SK-N-SH treated with all-trans-retinoic acid at 6 μM for 48 hours (cell line): ENCODE measurements at regions not wholly inside any gene's neighbourhood (a gene's known extent, or its start where the extent isn't known, plus 50 kb on each side); places are given as distances from the start of the nearest gene placed in this dataset.

Experiments
- ATAC-seq: fragments of 200-7000 bp; cut with Tn5 transposase; 3 replicates; pipeline ENCODE4 v1.9.1; 2020; ENCODE audit warnings: mild to moderate bottlenecking, moderate library complexity
- ARNTL ChIP-seq: fragments of 450-650 bp; formaldehyde crosslinking; IDR thresholded peaks from 2 replicates; pipeline ENCODE4 v1.5.0; 2020; ENCODE audit warnings: low read depth, mild to moderate bottlenecking, moderate library complexity, borderline replicate concordance
- BACH2 ChIP-seq: fragments of 250-450 bp; sonication (Bioruptor Pico); IDR thresholded peaks from 2 replicates; pipeline ENCODE4 v1.9.0; 2021; ENCODE audit warnings: mild to moderate bottlenecking, borderline replicate concordance
- CSDC2 ChIP-seq: fragments of 250-450 bp; sonication (Bioruptor Pico); IDR thresholded peaks from 2 replicates; pipeline ENCODE4 v1.5.0; 2020; ENCODE audit warnings: mild to moderate bottlenecking, moderate library complexity
- ESRRG ChIP-seq: fragments of 250-450 bp; sonication (Bioruptor Pico); IDR thresholded peaks from 2 replicates; pipeline ENCODE4 v1.6.1; 2021; ENCODE audit warnings: mild to moderate bottlenecking
- GLIS3 ChIP-seq: fragments of 250-450 bp; sonication (Bioruptor Pico); IDR thresholded peaks from 2 replicates; pipeline ENCODE4 v1.5.0; 2020; ENCODE audit warnings: mild to moderate bottlenecking, moderate library complexity
- ISL1 ChIP-seq: fragments of 250-450 bp; sonication (Bioruptor Pico); IDR thresholded peaks from 2 replicates; pipeline ENCODE4 v2.1.2; 2022; ENCODE audit warnings: mild to moderate bottlenecking, moderate library complexity
- OSR1 ChIP-seq: fragments of 250-450 bp; sonication (Bioruptor Pico); IDR thresholded peaks from 2 replicates; pipeline ENCODE4 v1.8.0; 2022; ENCODE audit warnings: moderate library complexity, mild to moderate bottlenecking, inconsistent platforms
- POU6F1 ChIP-seq: fragments of 250-450 bp; sonication (Bioruptor Pico); IDR thresholded peaks from 2 replicates; pipeline ENCODE4 v1.8.0; 2021; ENCODE audit warnings: low read depth, mild to moderate bottlenecking, moderate library complexity, borderline replicate concordance
- PPARA ChIP-seq: fragments of 250-450 bp; sonication (Bioruptor Pico); IDR thresholded peaks from 2 replicates; pipeline ENCODE4 v1.5.0; 2020; ENCODE audit warnings: mild to moderate bottlenecking, borderline replicate concordance
- RARB ChIP-seq: fragments of 250-450 bp; sonication (Bioruptor Pico); IDR thresholded peaks from 2 replicates; pipeline ENCODE4 v1.8.0; 2021; ENCODE audit warnings: mild to moderate bottlenecking, moderate library complexity
- SNAI2 ChIP-seq: fragments of 250-450 bp; sonication (Bioruptor Pico); IDR thresholded peaks from 2 replicates; pipeline ENCODE4 v1.5.0; 2020; ENCODE audit warnings: mild to moderate bottlenecking, moderate library complexity
- TOX ChIP-seq: fragments of 250-450 bp; sonication (Bioruptor Pico); IDR thresholded peaks from 2 replicates; pipeline ENCODE4 v1.8.0; 2021; ENCODE audit warnings: mild to moderate bottlenecking, moderate library complexity, borderline replicate concordance
- TSHZ2 ChIP-seq: fragments of 250-450 bp; sonication (Bioruptor Pico); IDR thresholded peaks from 2 replicates; pipeline ENCODE4 v1.5.0; 2020; ENCODE audit warnings: mild to moderate bottlenecking, moderate library complexity
- ZC3H10 ChIP-seq: fragments of 250-450 bp; sonication (Bioruptor Pico); IDR thresholded peaks from 2 replicates; pipeline ENCODE4 v1.5.1; 2021; ENCODE audit warnings: mild to moderate bottlenecking, moderate library complexity
- ZFP3 ChIP-seq: fragments of 250-450 bp; sonication (Bioruptor Pico); IDR thresholded peaks from 2 replicates; pipeline ENCODE4 v1.5.0; 2020; ENCODE audit warnings: mild to moderate bottlenecking, moderate library complexity
- ZFP30 ChIP-seq: fragments of 450-650 bp; formaldehyde crosslinking; IDR thresholded peaks from 2 replicates; pipeline ENCODE4 v1.5.0; 2022; ENCODE audit warnings: mild to moderate bottlenecking, moderate library complexity
- ZNF565 ChIP-seq: fragments of 450-650 bp; formaldehyde crosslinking; conservative IDR thresholded peaks from 2 replicates; pipeline ENCODE4 v1.5.0; 2020; ENCODE audit warnings: low read depth, mild to moderate bottlenecking, moderate library complexity
- ZNF8 ChIP-seq: fragments of 450-650 bp; formaldehyde crosslinking; IDR thresholded peaks from 2 replicates; pipeline ENCODE4 v1.5.0; 2020; ENCODE audit warnings: mild to moderate bottlenecking, moderate library complexity
- TF ChIP-seq, protein P1 (sequence below): fragments of 250-450 bp; sonication (Bioruptor Pico); IDR thresholded peaks from 2 replicates; pipeline ENCODE4 v1.5.1; 2020; ENCODE audit warnings: low read depth, mild to moderate bottlenecking, moderate library complexity
- TF ChIP-seq, protein P2 (sequence below): fragments of 250-450 bp; sonication (Bioruptor Pico); IDR thresholded peaks from 2 replicates; pipeline ENCODE4 v1.5.1; 2021; ENCODE audit warnings: mild to moderate bottlenecking, moderate library complexity
- TF ChIP-seq, protein P3 (sequence below): fragments of 250-450 bp; sonication (Bioruptor Pico); IDR thresholded peaks from 2 replicates; pipeline ENCODE4 v1.8.0; 2020; ENCODE audit warnings: mild to moderate bottlenecking, moderate library complexity, borderline replicate concordance

DNA sequence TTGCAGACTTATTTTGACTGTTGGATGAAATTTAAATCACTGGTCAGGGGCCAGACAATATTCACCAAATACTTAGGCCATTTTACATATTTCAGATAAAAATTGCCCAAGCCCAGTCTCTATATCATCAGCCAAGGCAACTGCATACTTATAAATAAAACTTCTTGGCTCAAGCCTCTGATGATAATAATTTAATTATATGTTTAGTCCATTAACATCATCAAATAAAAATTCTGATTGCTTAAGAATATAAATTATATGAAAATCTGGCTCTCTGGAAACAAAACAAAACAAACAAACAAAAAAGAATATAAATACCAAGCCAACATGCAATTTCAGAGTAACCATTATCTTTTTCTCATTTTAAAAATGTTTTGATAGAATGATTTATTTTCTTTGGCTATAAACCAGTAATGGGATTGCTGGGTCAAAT lies 165.2 kb downstream of the BTG1 start:
- TF ChIP-seq ARNTL (CRISPR knock-in tag) (no peak), GLIS3 (CRISPR knock-in tag) (no peak), ISL1 (CRISPR knock-in tag) (0 out of 2 replicates have a peak, but pooled peaks have one; percentile 14)
- no peak for ATAC-seq

GRCh38 chr12:91978143-91978542 lies 167.5 kb downstream of the BTG1 start:
- ATAC-seq: no peak
- TF ChIP-seq ZC3H10 (CRISPR knock-in tag) (no peak), TSHZ2 (CRISPR knock-in tag) (no peak), ZFP30 (CRISPR knock-in tag) (no peak), RARB (CRISPR knock-in tag) (no peak), ARNTL (CRISPR knock-in tag) (no peak), CSDC2 (CRISPR knock-in tag) (no peak), OSR1 (CRISPR knock-in tag) (no peak), TOX (CRISPR knock-in tag) (no peak), PPARA (CRISPR knock-in tag) (no peak), ZNF565 (CRISPR knock-in tag) (no peak), ZFP3 (CRISPR knock-in tag) (no peak), POU6F1 (no peak)
- TF ChIP-seq, protein P1, sequence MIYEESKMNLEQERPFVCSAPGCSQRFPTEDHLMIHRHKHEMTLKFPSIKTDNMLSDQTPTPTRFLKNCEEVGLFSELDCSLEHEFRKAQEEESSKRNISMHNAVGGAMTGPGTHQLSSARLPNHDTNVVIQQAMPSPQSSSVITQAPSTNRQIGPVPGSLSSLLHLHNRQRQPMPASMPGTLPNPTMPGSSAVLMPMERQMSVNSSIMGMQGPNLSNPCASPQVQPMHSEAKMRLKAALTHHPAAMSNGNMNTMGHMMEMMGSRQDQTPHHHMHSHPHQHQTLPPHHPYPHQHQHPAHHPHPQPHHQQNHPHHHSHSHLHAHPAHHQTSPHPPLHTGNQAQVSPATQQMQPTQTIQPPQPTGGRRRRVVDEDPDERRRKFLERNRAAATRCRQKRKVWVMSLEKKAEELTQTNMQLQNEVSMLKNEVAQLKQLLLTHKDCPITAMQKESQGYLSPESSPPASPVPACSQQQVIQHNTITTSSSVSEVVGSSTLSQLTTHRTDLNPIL (CRISPR knock-in tag): no peak
- TF ChIP-seq, protein P2, sequence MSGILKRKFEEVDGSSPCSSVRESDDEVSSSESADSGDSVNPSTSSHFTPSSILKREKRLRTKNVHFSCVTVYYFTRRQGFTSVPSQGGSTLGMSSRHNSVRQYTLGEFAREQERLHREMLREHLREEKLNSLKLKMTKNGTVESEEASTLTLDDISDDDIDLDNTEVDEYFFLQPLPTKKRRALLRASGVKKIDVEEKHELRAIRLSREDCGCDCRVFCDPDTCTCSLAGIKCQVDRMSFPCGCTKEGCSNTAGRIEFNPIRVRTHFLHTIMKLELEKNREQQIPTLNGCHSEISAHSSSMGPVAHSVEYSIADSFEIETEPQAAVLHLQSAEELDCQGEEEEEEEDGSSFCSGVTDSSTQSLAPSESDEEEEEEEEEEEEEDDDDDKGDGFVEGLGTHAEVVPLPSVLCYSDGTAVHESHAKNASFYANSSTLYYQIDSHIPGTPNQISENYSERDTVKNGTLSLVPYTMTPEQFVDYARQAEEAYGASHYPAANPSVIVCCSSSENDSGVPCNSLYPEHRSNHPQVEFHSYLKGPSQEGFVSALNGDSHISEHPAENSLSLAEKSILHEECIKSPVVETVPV (CRISPR knock-in tag): no peak
- TF ChIP-seq, all 23 proteins: peak for 0

- no peak for ATAC-seq
- TF ChIP-seq SNAI2 (CRISPR knock-in tag) (no peak), PPARA (CRISPR knock-in tag) (no peak), ZFP30 (CRISPR knock-in tag) (no peak), GLIS3 (CRISPR knock-in tag) (no peak), TOX (CRISPR knock-in tag) (no peak), POU6F1 (no peak), ZNF565 (CRISPR knock-in tag) (no peak), ISL1 (CRISPR knock-in tag) (no peak), BACH2 (CRISPR knock-in tag) (no peak), ESRRG (CRISPR knock-in tag) (no peak)
- TF ChIP-seq, all 23 proteins: peak for 0
Observed at GRCh38 chr12:91975891-91976290, 169.8 kb downstream of the BTG1 start.

DNA sequence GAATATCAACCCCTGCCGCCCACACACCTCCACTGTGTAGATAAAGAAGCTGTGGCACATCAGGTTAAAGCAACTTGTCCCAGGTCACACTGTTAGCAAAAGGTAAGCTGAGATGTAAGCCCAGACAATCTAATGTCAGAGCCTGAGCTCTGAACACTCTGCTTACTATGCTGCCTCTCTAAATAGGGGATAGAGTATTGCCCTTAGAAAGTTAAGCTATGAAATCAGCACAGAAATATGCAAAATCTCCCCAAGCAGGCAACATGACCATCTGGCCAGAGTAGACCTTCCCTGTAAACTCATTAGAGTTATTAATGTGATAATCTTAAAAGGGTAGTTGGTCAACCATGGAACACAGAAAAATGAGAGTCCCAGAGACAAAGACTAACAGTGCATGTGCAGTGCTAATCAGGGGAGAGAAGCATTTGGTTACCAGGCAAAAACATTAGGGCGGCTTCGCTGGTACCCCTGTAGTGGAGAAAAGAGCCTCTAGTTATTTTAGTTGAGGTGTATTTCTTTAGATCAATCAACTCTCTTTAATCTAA lies 171.0 kb downstream of the BTG1 start:
- ATAC-seq: peak; percentile 58
- TF ChIP-seq RARB (CRISPR knock-in tag) (no peak), ZNF8 (CRISPR knock-in tag) (no peak), GLIS3 (CRISPR knock-in tag) (no peak), ISL1 (CRISPR knock-in tag) (0 out of 2 replicates have a peak, but pooled peaks have one; percentile 10), ZNF565 (CRISPR knock-in tag) (no peak), PPARA (CRISPR knock-in tag) (no peak)
- TF ChIP-seq, protein P3, sequence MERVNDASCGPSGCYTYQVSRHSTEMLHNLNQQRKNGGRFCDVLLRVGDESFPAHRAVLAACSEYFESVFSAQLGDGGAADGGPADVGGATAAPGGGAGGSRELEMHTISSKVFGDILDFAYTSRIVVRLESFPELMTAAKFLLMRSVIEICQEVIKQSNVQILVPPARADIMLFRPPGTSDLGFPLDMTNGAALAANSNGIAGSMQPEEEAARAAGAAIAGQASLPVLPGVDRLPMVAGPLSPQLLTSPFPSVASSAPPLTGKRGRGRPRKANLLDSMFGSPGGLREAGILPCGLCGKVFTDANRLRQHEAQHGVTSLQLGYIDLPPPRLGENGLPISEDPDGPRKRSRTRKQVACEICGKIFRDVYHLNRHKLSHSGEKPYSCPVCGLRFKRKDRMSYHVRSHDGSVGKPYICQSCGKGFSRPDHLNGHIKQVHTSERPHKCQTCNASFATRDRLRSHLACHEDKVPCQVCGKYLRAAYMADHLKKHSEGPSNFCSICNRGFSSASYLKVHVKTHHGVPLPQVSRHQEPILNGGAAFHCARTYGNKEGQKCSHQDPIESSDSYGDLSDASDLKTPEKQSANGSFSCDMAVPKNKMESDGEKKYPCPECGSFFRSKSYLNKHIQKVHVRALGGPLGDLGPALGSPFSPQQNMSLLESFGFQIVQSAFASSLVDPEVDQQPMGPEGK (CRISPR knock-in tag): no peak
- TF ChIP-seq, protein P2 (CRISPR knock-in tag): no peak
